Liver (tissue), 8 donors: ENCODE measurements at regions not wholly inside any gene's neighbourhood (a gene's known extent, or its start where the extent isn't known, plus 50 kb on each side); places are given as distances from the start of the nearest gene placed in this dataset.
A peak's percentile ranks its signal among the peaks of the same experiment; 100 is the strongest.

Experiments
- DNase-seq: peaks from one replicate; pipeline ENCODE4 v3.0.0-alpha.2; 2017; ENCODE audit warnings: low spot score
- H3K27ac ChIP-seq, 2 donors: one replicate each; pipeline ENCODE4 v1.7.0; 2013; ENCODE audit warnings: inconsistent platforms in 2 of 2, low read length in 2 of 2, control low read depth in 1 of 2, low read depth in 1 of 2, mild to moderate bottlenecking in 1 of 2
- H3K27me3 ChIP-seq, 4 donors: one replicate each; pipeline versions ENCODE4 v1.6.1 to v1.7.0; 2013; ENCODE audit warnings: low read length in 3 of 4, inconsistent platforms in 1 of 4, mild to moderate bottlenecking in 1 of 4, moderate library complexity in 1 of 4; ENCODE audit not compliant: control insufficient read depth in 4 of 4, insufficient read depth in 4 of 4
- H3K36me3 ChIP-seq, 4 donors: one replicate each; pipeline versions ENCODE4 v1.6.1 to v1.7.0; 2013; ENCODE audit warnings: low read length in 3 of 4, mild to moderate bottlenecking in 3 of 4, low read depth in 1 of 4, moderate library complexity in 1 of 4; ENCODE audit not compliant: control insufficient read depth in 4 of 4, insufficient read depth in 3 of 4
- H3K4me1 ChIP-seq, 4 donors: one replicate each; pipeline versions ENCODE4 v1.6.1 to v1.7.0; 2013; ENCODE audit warnings: low read length in 3 of 4, mild to moderate bottlenecking in 3 of 4, moderate library complexity in 1 of 4; ENCODE audit not compliant: control insufficient read depth in 4 of 4, insufficient read depth in 4 of 4
- H3K4me3 ChIP-seq, 3 donors: one replicate each; pipeline versions ENCODE4 v1.6.1 to v1.7.0; 2013; ENCODE audit warnings: low read length in 3 of 3, control low read depth in 1 of 3, low read depth in 1 of 3, mild to moderate bottlenecking in 1 of 3
- H3K9ac ChIP-seq, 2 donors: one replicate each; pipeline ENCODE4 v1.7.0; 2013; ENCODE audit warnings: low read length in 2 of 2, mild to moderate bottlenecking in 2 of 2, moderate library complexity in 2 of 2, control low read depth in 1 of 2, low read depth in 1 of 2
- H3K9me3 ChIP-seq, 4 donors: one replicate each; pipeline versions ENCODE4 v1.6.1 to v1.7.0; 2013; ENCODE audit warnings: low read length in 3 of 4; ENCODE audit not compliant: control insufficient read depth in 4 of 4
- ATF3 ChIP-seq: IDR thresholded peaks from 2 replicates; pipeline ENCODE4 v1.6.1; 2016; ENCODE audit warnings: antibody characterized with exemption
- CTCF ChIP-seq: fragments of 150-350 bp; IDR thresholded peaks from 2 replicates; pipeline ENCODE4 v1.5.1; 2017; ENCODE audit warnings: improper control_type of control experiment, low read depth, low read length; ENCODE audit not compliant: missing input control
- EGR1 ChIP-seq, 2 donors: IDR thresholded peaks; 2 replicates each; pipeline ENCODE4 v1.6.1; 2016 to 2018; ENCODE audit warnings: antibody characterized with exemption in 2 of 2, low read depth in 2 of 2
- FOXA1 ChIP-seq: IDR thresholded peaks from 2 replicates; pipeline ENCODE4 v1.6.1; 2016; ENCODE audit warnings: antibody characterized with exemption
- FOXA2 ChIP-seq: IDR thresholded peaks from 2 replicates; pipeline ENCODE4 v1.6.1; 2016; ENCODE audit warnings: antibody characterized with exemption
- GABPA ChIP-seq, 2 donors: IDR thresholded peaks in 1 of 2; conservative IDR thresholded peaks in 1 of 2; 2 replicates each; pipeline ENCODE4 v1.6.1; 2016; ENCODE audit warnings: antibody characterized with exemption in 2 of 2, mild to moderate bottlenecking in 1 of 2, moderate library complexity in 1 of 2
- HNF4A ChIP-seq, 2 donors: conservative IDR thresholded peaks; 2 replicates each; pipeline ENCODE4 v1.6.1; 2016; ENCODE audit warnings: antibody characterized with exemption in 2 of 2, mild to moderate bottlenecking in 2 of 2
- JUND ChIP-seq, 2 donors: IDR thresholded peaks; 2 replicates each; pipeline ENCODE4 v1.6.1; 2016; ENCODE audit warnings: antibody characterized with exemption in 2 of 2
- MAX ChIP-seq: IDR thresholded peaks from 2 replicates; pipeline ENCODE4 v1.6.1; 2016; ENCODE audit warnings: antibody characterized with exemption
- NR2F2 ChIP-seq: IDR thresholded peaks from 2 replicates; pipeline ENCODE4 v1.6.1; 2016; ENCODE audit warnings: antibody characterized with exemption
- RAD21 ChIP-seq, 2 donors: IDR thresholded peaks; 2 replicates each; pipeline ENCODE4 v1.6.1; 2016; ENCODE audit warnings: antibody characterized with exemption in 2 of 2, mild to moderate bottlenecking in 2 of 2
- RXRA ChIP-seq, 2 donors: IDR thresholded peaks; 2 replicates each; pipeline ENCODE4 v1.6.1; 2017 to 2018; ENCODE audit warnings: antibody characterized with exemption in 2 of 2, mild to moderate bottlenecking in 1 of 2
- SP1 ChIP-seq: IDR thresholded peaks from 2 replicates; pipeline ENCODE4 v1.6.1; 2018; ENCODE audit warnings: antibody characterized with exemption, mild to moderate bottlenecking
- TAF1 ChIP-seq: conservative IDR thresholded peaks from 2 replicates; pipeline ENCODE4 v1.6.1; 2016; ENCODE audit warnings: antibody characterized with exemption, mild to moderate bottlenecking
- YY1 ChIP-seq: IDR thresholded peaks from 2 replicates; pipeline ENCODE4 v1.6.1; 2016; ENCODE audit warnings: antibody characterized with exemption, mild to moderate bottlenecking
- WGBS: extraction: QIAGEN DNeasy Blood & Tissue Kit; methylation state at CpG from one replicate; pipeline ENCODE4 v1.1.7; 2013; 5-methylcytosine and 5-hydroxymethylcytosine counted together
- TF ChIP-seq, protein P1 (sequence below): IDR thresholded peaks from 2 replicates; pipeline ENCODE4 v1.6.1; 2016; ENCODE audit warnings: antibody characterized with exemption, mild to moderate bottlenecking
- donor health status: healthy.
- donor health status: healthy.
- donor health status: healthy.
- donor health status: healthy.
- donor health status: healthy.

DNA sequence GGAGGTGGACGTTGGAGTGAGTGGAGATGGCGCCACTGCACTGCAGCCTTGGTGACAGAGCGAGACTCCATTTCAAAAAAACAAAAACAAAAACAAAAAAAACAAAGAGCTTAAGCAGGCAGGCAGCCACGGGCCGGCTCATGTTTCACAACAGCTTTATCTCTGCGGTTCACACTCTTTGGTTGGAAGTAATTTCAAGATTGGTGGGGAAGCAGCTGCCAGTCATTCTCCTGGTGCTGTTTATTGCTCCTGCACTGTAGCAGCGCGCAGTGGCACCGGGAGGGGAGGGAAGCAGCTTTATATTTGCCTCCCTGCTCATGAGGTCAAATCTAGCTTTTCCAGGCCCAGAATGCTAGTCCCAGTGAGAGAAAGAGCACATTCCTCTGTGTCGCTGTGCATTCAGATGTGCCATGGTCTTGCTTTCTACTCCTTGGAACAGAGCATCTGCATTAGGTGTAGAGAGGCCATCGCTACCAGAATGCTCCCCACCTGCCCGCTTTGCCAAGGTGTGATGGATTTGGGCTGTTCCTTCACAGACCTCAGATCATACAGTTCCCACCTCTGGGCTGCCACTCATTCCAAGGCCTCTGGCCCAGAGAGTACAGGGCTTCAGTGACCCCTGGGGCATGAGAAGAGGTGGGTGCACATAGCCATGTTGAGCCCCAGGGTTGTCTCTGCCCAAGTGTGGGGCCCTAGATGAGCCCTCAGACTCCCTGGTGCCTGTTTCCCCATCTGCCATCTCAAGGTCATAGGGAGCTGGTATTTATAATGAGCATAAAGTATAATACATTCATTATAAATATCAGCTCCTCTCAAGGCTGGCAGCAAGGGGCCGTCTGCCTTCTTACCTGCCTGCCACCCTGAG is 270.4 kb downstream of the MED10 start:
- no peak for TF ChIP-seq ATF3
- TF ChIP-seq RXRA (IDR thresholded peaks at IDR 0.05) = no peak
- TF ChIP-seq RAD21 (IDR thresholded peaks at IDR 0.05) = no peak
- no peak for TF ChIP-seq FOXA2
- no peak for TF ChIP-seq FOXA1
- TF ChIP-seq JUND (IDR thresholded peaks at IDR 0.05) = no peak
- TF ChIP-seq, protein P1, sequence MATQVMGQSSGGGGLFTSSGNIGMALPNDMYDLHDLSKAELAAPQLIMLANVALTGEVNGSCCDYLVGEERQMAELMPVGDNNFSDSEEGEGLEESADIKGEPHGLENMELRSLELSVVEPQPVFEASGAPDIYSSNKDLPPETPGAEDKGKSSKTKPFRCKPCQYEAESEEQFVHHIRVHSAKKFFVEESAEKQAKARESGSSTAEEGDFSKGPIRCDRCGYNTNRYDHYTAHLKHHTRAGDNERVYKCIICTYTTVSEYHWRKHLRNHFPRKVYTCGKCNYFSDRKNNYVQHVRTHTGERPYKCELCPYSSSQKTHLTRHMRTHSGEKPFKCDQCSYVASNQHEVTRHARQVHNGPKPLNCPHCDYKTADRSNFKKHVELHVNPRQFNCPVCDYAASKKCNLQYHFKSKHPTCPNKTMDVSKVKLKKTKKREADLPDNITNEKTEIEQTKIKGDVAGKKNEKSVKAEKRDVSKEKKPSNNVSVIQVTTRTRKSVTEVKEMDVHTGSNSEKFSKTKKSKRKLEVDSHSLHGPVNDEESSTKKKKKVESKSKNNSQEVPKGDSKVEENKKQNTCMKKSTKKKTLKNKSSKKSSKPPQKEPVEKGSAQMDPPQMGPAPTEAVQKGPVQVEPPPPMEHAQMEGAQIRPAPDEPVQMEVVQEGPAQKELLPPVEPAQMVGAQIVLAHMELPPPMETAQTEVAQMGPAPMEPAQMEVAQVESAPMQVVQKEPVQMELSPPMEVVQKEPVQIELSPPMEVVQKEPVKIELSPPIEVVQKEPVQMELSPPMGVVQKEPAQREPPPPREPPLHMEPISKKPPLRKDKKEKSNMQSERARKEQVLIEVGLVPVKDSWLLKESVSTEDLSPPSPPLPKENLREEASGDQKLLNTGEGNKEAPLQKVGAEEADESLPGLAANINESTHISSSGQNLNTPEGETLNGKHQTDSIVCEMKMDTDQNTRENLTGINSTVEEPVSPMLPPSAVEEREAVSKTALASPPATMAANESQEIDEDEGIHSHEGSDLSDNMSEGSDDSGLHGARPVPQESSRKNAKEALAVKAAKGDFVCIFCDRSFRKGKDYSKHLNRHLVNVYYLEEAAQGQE = no peak
- TF ChIP-seq MAX = no peak
- no peak for TF ChIP-seq YY1
- no peak for TF ChIP-seq EGR1 (IDR thresholded peaks at IDR 0.05; ENCODE audit: low read depth in 2 of 2)
- no peaks in the 10 kb centered on the region for H3K9me3 ChIP-seq
- no peak overlapping the region for H3K9ac ChIP-seq
- H3K4me1 ChIP-seq = no peaks in the 10 kb centered on the region
- no peaks in the 10 kb centered on the region for H3K36me3 ChIP-seq
- DNase-seq = no peak
- no peak overlapping the region for H3K4me3 ChIP-seq
- no peaks in the 10 kb centered on the region for H3K27me3 ChIP-seq
- H3K27ac ChIP-seq = no peak overlapping the region
- WGBS = 78% methylated on average over 13 of the region's 13 CpGs

- no peak overlapping the region for H3K27ac ChIP-seq
- whole genome bisulfite sequencing = 90% methylated on average over 6 of the region's 6 CpGs
- TF ChIP-seq GABPA (IDR thresholded peaks at IDR 0.05 in 1 of 2, conservative IDR thresholded peaks at IDR 0.05 in 1 of 2) (no peak), YY1 (no peak), RXRA (IDR thresholded peaks at IDR 0.05) (no peak), NR2F2 (no peak), TAF1 (no peak), ATF3 (no peak), HNF4A (conservative IDR thresholded peaks at IDR 0.05) (no peak), RAD21 (IDR thresholded peaks at IDR 0.05) (no peak), FOXA1 (no peak), CTCF (no peak), SP1 (no peak)
Measured at GRCh38 chr5:6106756-6107155, 271.6 kb downstream of the MED10 start.

More at GRCh38 chr5:6106756-6107155, 271.6 kb downstream of the MED10 start:
- Histone ChIP-seq H3K36me3 (no peaks in the 10 kb centered on the region), H3K9ac (no peak overlapping the region), H3K4me3 (no peak overlapping the region), H3K27me3 (no peaks in the 10 kb centered on the region), H3K9me3 (no peaks in the 10 kb centered on the region), H3K4me1 (no peaks in the 10 kb centered on the region)
- peak; percentile 16 for DNase-seq
